Head of caudate nucleus (tissue), 42 donors: ENCODE measurements at regions not wholly inside any gene's neighbourhood (a gene's known extent, or its start where the extent isn't known, plus 50 kb on each side); places are given as distances from the start of the nearest gene placed in this dataset.
A peak's percentile ranks its signal among the peaks of the same experiment; 100 is the strongest.
"Not testable (repeated sequence)": the region's sequence is repeated elsewhere in the genome, so short reads cannot be mapped to it uniquely, and the experiment has no call there.

Experiments used
- DNase-seq, 42 donors: peaks; one replicate each; pipeline versions ENCODE4 v3.0.0 to v3.0.0-alpha.2; 2020 to 2021; ENCODE audit warnings: mixed read lengths in 7 of 42
- intact Hi-C: fragments of 100-400 bp; cut with DNase I; formaldehyde crosslinking; loops from one replicate; pipeline ENCODE4 v1.15.0; 2022

- intact Hi-C loops = no loop called here
- no peak for DNase-seq
Measured at GRCh38 chr13:19362946-19363510, 181.4 kb upstream of the TUBA3C start.

- DNase-seq, intact Hi-C loops: not testable (repeated sequence)
Measured at GRCh38 chr13:19359697-19360096, 178.1 kb upstream of the TUBA3C start.

- DNase-seq = no peak
- intact Hi-C loops = no loop called here
Measured at GRCh38 chr13:19345916-19346422, 164.3 kb upstream of the TUBA3C start.

GRCh38 chr13:19345158-19345557 is 163.5 kb upstream of the TUBA3C start:
- DNase-seq = no peak
- intact Hi-C loops = no loop called here

- intact Hi-C loops = not testable (repeated sequence)
- DNase-seq = peak in 9 of 42 donors; percentile 2 to 41 (median 9)
Measured at GRCh38 chr13:19344585-19345120, 163.0 kb upstream of the TUBA3C start.

- intact Hi-C loops = no loop called here
- DNase-seq = no peak
Measured at GRCh38 chr13:19332378-19332777, 150.8 kb upstream of the TUBA3C start.

- intact Hi-C loops = no loop called here
- no peak for DNase-seq
Measured at GRCh38 chr13:19329365-19329764, 147.7 kb upstream of the TUBA3C start.

GRCh38 chr13:19324325-19324724 is 142.7 kb upstream of the TUBA3C start:
- no peak for DNase-seq
- intact Hi-C loops = no loop called here

- no peak for DNase-seq
- intact Hi-C loops = no loop called here
Measured at GRCh38 chr13:19321222-19321621, 139.6 kb upstream of the TUBA3C start.

GRCh38 chr13:19305434-19305833 is 123.8 kb upstream of the TUBA3C start:
- intact Hi-C loops = no loop called here
- DNase-seq = no peak

- intact Hi-C loops = no loop called here
- DNase-seq = no peak
Measured at GRCh38 chr13:19289180-19289579, 107.6 kb upstream of the TUBA3C start.

- intact Hi-C loops = no loop called here
Measured at GRCh38 chr13:19283836-19284235, 102.2 kb upstream of the TUBA3C start.

GRCh38 chr13:19268331-19268730 is 86.7 kb upstream of the TUBA3C start:
- DNase-seq = no peak
- intact Hi-C loops = no loop called here

More at GRCh38 chr13:19283836-19284235, 102.2 kb upstream of the TUBA3C start:
- no peak for DNase-seq

GRCh38 chr13:19267746-19268145 is 86.1 kb upstream of the TUBA3C start:
- intact Hi-C loops = no loop called here
- DNase-seq = peak in 14 of 42 donors; percentile 3 to 62 (median 11)

- intact Hi-C loops = no loop called here
- DNase-seq = no peak
Measured at GRCh38 chr13:19266979-19267378, 85.4 kb upstream of the TUBA3C start.

- no peak for DNase-seq
- intact Hi-C loops = no loop called here
Measured at GRCh38 chr13:19264711-19265110, 83.1 kb upstream of the TUBA3C start.

GRCh38 chr13:19252381-19252780 is 70.8 kb upstream of the TUBA3C start:
- intact Hi-C loops = no loop called here
- DNase-seq = no peak

- intact Hi-C loops = no loop called here
- no peak for DNase-seq
Measured at GRCh38 chr13:19239114-19239860, 57.7 kb upstream of the TUBA3C start.
